ENCODE measurements at regions not wholly inside any gene's neighbourhood (a gene's known extent, or its start where the extent isn't known, plus 50 kb on each side); places are given as distances from the start of the nearest gene placed in this dataset.

GRCh38 chr15:61700803-61701202 lies 359.4 kb downstream of the VPS13C start:
- no peak for TF ChIP-seq CTCF (conservative IDR thresholded peaks at IDR 0.05)
- H3K27ac ChIP-seq = peak overlapping the region; percentile 40

GRCh38 chr15:61697796-61698195 lies 362.5 kb downstream of the VPS13C start:
- no peak for TF ChIP-seq CTCF (conservative IDR thresholded peaks at IDR 0.05)
- H3K27ac ChIP-seq = no peak overlapping the region

GRCh38 chr15:61689067-61689466 lies 371.2 kb downstream of the VPS13C start:
- no peak for TF ChIP-seq CTCF (conservative IDR thresholded peaks at IDR 0.05)

GRCh38 chr15:61687651-61688050 lies 372.6 kb downstream of the VPS13C start:
- no peak for TF ChIP-seq CTCF (conservative IDR thresholded peaks at IDR 0.05)
- no peak overlapping the region for H3K27ac ChIP-seq

More at GRCh38 chr15:61689067-61689466, 371.2 kb downstream of the VPS13C start:
- no peak overlapping the region for H3K27ac ChIP-seq

- no peak for TF ChIP-seq CTCF (conservative IDR thresholded peaks at IDR 0.05)
- H3K27ac ChIP-seq = no peak overlapping the region
Measured at GRCh38 chr15:61687124-61687523, 373.1 kb downstream of the VPS13C start.

- no peak for TF ChIP-seq CTCF (conservative IDR thresholded peaks at IDR 0.05)
- no peak overlapping the region for H3K27ac ChIP-seq
Measured at GRCh38 chr15:61685971-61686370, 374.3 kb downstream of the VPS13C start.

- no peak overlapping the region for H3K27ac ChIP-seq
- no peak for TF ChIP-seq CTCF (conservative IDR thresholded peaks at IDR 0.05)
Measured at GRCh38 chr15:61685534-61685933, 374.7 kb downstream of the VPS13C start.
